Common myeloid progenitor, CD34-positive (primary cell): ENCODE measurements at regions not wholly inside any gene's neighbourhood (a gene's known extent, or its start where the extent isn't known, plus 50 kb on each side); places are given as distances from the start of the nearest gene placed in this dataset.

Source experiments
- CTCF ChIA-PET: fragments of 350-600 bp; sonication (Branson Sonifier 250); formaldehyde crosslinking; loops from one replicate; lab custom pipeline; 2021; ENCODE audit warnings: antibody characterized with exemption; lab: Charles Lee
- POLR2A ChIA-PET: fragments of 350-600 bp; sonication (Branson Sonifier 250); formaldehyde crosslinking; loops from one replicate; lab custom pipeline; 2021; ENCODE audit warnings: antibody characterized with exemption; lab: Charles Lee
- DNase-seq, 3 donors: peaks; one replicate each; pipeline versions ENCODE4 v3.0.0 to v3.0.0-alpha.2; 2013
- H3K27ac ChIP-seq, 2 experiments: 1 replicate in 1 of 2; 2 replicates in 1 of 2; pipeline ENCODE4 v1.7.0; 2013; ENCODE audit warnings: inconsistent platforms in 2 of 2, low read length in 2 of 2, mild to moderate bottlenecking in 2 of 2, low read depth in 1 of 2, moderate library complexity in 1 of 2; ENCODE audit not compliant: severe bottlenecking in 2 of 2, insufficient read depth in 1 of 2, poor library complexity in 1 of 2
- H3K27me3 ChIP-seq, 5 experiments: replicated peaks in 2 of 5; 1 replicate in 3 of 5; 2 replicates in 2 of 5; pipeline versions ENCODE4 v1.6.1 to v1.7.0; 2013; ENCODE audit warnings: low read length in 4 of 5, mild to moderate bottlenecking in 2 of 5, moderate library complexity in 2 of 5, inconsistent platforms in 1 of 5; ENCODE audit not compliant: insufficient read depth in 5 of 5, control insufficient read depth in 4 of 5
- H3K36me3 ChIP-seq, 4 experiments: 1 replicate in 2 of 4; 2 replicates in 2 of 4; pipeline versions ENCODE4 v1.6.1 to v1.7.0; 2013; ENCODE audit warnings: low read length in 3 of 4, control low read depth in 1 of 4, mild to moderate bottlenecking in 1 of 4; ENCODE audit not compliant: control insufficient read depth in 4 of 4, insufficient read depth in 4 of 4
- H3K4me1 ChIP-seq, 4 experiments: 1 replicate in 3 of 4; 2 replicates in 1 of 4; pipeline versions ENCODE4 v1.6.1 to v1.7.1; 2013; ENCODE audit warnings: low read length in 3 of 4, mild to moderate bottlenecking in 3 of 4, control low read depth in 1 of 4, inconsistent platforms in 1 of 4, moderate library complexity in 1 of 4; ENCODE audit not compliant: control insufficient read depth in 4 of 4, insufficient read depth in 4 of 4; ENCODE audit errors: control extremely low read depth in 1 of 4
- H3K4me3 ChIP-seq, 7 experiments: 1 replicate in 4 of 7; 2 replicates in 3 of 7; pipeline versions ENCODE4 v1.5.1 to v1.7.0; 2013; ENCODE audit warnings: mild to moderate bottlenecking in 7 of 7, low read length in 6 of 7, moderate library complexity in 6 of 7, inconsistent platforms in 2 of 7, low read depth in 2 of 7, control low read depth in 1 of 7; ENCODE audit not compliant: insufficient read depth in 4 of 7, control insufficient read depth in 1 of 7; ENCODE audit errors: extremely low read depth in 1 of 7
- H3K9me3 ChIP-seq, 5 experiments: 1 replicate in 4 of 5; 2 replicates in 1 of 5; pipeline versions ENCODE4 v1.6.1 to v1.7.1; 2013; ENCODE audit warnings: low read length in 4 of 5, mild to moderate bottlenecking in 2 of 5, inconsistent platforms in 1 of 5, low read depth in 1 of 5, moderate library complexity in 1 of 5; ENCODE audit not compliant: control insufficient read depth in 4 of 5, insufficient read depth in 2 of 5; ENCODE audit errors: control extremely low read depth in 1 of 5
- WGBS: methylation state at CpG from one replicate; pipeline ENCODE4 v1.1.5; 2013; ENCODE audit not compliant: insufficient coverage; 5-methylcytosine and 5-hydroxymethylcytosine counted together

- peaks cover 0 to 4% (median 0%) of the 10 kb centered on the region in 5 experiments for H3K9me3 ChIP-seq
- ChIA-PET POLR2A (no interaction called here), CTCF (interaction anchor here (0.7 kb wide), 1 partner anchor 1230 kb away, joined by 3 read pairs; no protein-coding TSS in a partner anchor)
- H3K36me3 ChIP-seq = no peaks in the 10 kb centered on the region
- no peaks in the 10 kb centered on the region for H3K4me1 ChIP-seq
- no peak overlapping the region for H3K4me3 ChIP-seq
- WGBS = no CpG with 5 or more reads among the region's 1 CpG
- no peak overlapping the region for H3K27ac ChIP-seq
- no peaks in the 10 kb centered on the region for H3K27me3 ChIP-seq
- DNase-seq = no peak
Observed at GRCh38 chr1:193937308-193937707, 750.9 kb upstream of the B3GALT2 start.

GRCh38 chr1:193932979-193933378, 746.6 kb upstream of the B3GALT2 start:
- ChIA-PET CTCF (no interaction called here), POLR2A (no interaction called here)
- H3K9me3 ChIP-seq = peaks cover 0 to 2% (median 0%) of the 10 kb centered on the region in 5 experiments
- H3K27ac ChIP-seq = no peak overlapping the region
- no peaks in the 10 kb centered on the region for H3K27me3 ChIP-seq
- H3K4me3 ChIP-seq = no peak overlapping the region
- H3K36me3 ChIP-seq = peaks cover 0 to 2% (median 0%) of the 10 kb centered on the region in 4 experiments
- no CpG with 5 or more reads among the region's 2 CpGs for WGBS
- no peaks in the 10 kb centered on the region for H3K4me1 ChIP-seq
- DNase-seq = no peak

- H3K36me3 ChIP-seq = peaks cover 0 to 2% (median 0%) of the 10 kb centered on the region in 4 experiments
- ChIA-PET POLR2A (no interaction called here), CTCF (interaction anchor here (1.0 kb wide), 1 partner anchor 22 kb away, joined by 3 read pairs; no protein-coding TSS in a partner anchor)
- 95% methylated on average over 4 of the region's 8 CpGs for WGBS
- H3K9me3 ChIP-seq = peaks cover 0 to 13% (median 8%) of the 10 kb centered on the region in 5 experiments
- H3K4me3 ChIP-seq = no peak overlapping the region
- DNase-seq = no peak
- H3K27ac ChIP-seq = no peak overlapping the region
- no peaks in the 10 kb centered on the region for H3K4me1 ChIP-seq
- H3K27me3 ChIP-seq = no peaks in the 10 kb centered on the region
Observed at GRCh38 chr1:193931356-193931755, 744.9 kb upstream of the B3GALT2 start.

GRCh38 chr1:193929374-193930033, 743.1 kb upstream of the B3GALT2 start:
- CTCF ChIA-PET = no interaction called here
- no peak for DNase-seq
- Histone ChIP-seq H3K4me1 (no peaks in the 10 kb centered on the region), H3K27ac (no peak overlapping the region), H3K36me3 (peaks cover 0 to 2% (median 0%) of the 10 kb centered on the region in 4 experiments), H3K27me3 (no peaks in the 10 kb centered on the region), H3K4me3 (no peak overlapping the region), H3K9me3 (peaks cover 0 to 12% (median 8%) of the 10 kb centered on the region in 5 experiments)
- POLR2A ChIA-PET = no interaction called here
- 100% methylated on average over 1 of the region's 4 CpGs for WGBS

- DNase-seq = peak in 2 of 3 donors; percentile 8 to 12
- WGBS = 67% methylated on average over 3 of the region's 4 CpGs
- ChIA-PET CTCF (no interaction called here), POLR2A (no interaction called here)
- peaks cover 0 to 2% (median 0%) of the 10 kb centered on the region in 4 experiments for H3K36me3 ChIP-seq
- no peaks in the 10 kb centered on the region for H3K27me3 ChIP-seq
- H3K27ac ChIP-seq = no peak overlapping the region
- peaks cover 0 to 12% (median 8%) of the 10 kb centered on the region in 5 experiments for H3K9me3 ChIP-seq
- H3K4me1 ChIP-seq = no peaks in the 10 kb centered on the region
- no peak overlapping the region for H3K4me3 ChIP-seq
Observed at GRCh38 chr1:193927550-193927949, 741.1 kb upstream of the B3GALT2 start.

GRCh38 chr1:193926956-193927355, 740.5 kb upstream of the B3GALT2 start:
- Histone ChIP-seq H3K9me3 (peaks cover 0 to 12% (median 8%) of the 10 kb centered on the region in 5 experiments), H3K4me1 (no peaks in the 10 kb centered on the region), H3K27me3 (no peaks in the 10 kb centered on the region), H3K27ac (no peak overlapping the region), H3K4me3 (no peak overlapping the region), H3K36me3 (peaks cover 0 to 2% (median 0%) of the 10 kb centered on the region in 4 experiments)
- ChIA-PET POLR2A (no interaction called here), CTCF (no interaction called here)
- DNase-seq = no peak
- WGBS = 77% methylated on average over 7 of the region's 7 CpGs

- Histone ChIP-seq H3K9me3 (no peaks in the 10 kb centered on the region), H3K36me3 (no peaks in the 10 kb centered on the region), H3K27me3 (no peaks in the 10 kb centered on the region), H3K27ac (no peak overlapping the region), H3K4me3 (no peak overlapping the region), H3K4me1 (no peaks in the 10 kb centered on the region)
- CTCF ChIA-PET = no interaction called here
- no CpG with 5 or more reads among the region's 1 CpG for WGBS
- DNase-seq = no peak
- POLR2A ChIA-PET = no interaction called here
Observed at GRCh38 chr1:193919827-193920226, 733.4 kb upstream of the B3GALT2 start.
